Vagina (tissue), 2 donors: ENCODE measurements at regions not wholly inside any gene's neighbourhood (a gene's known extent, or its start where the extent isn't known, plus 50 kb on each side); places are given as distances from the start of the nearest gene placed in this dataset.
"Not testable (repeated sequence)": the region's sequence is repeated elsewhere in the genome, so short reads cannot be mapped to it uniquely, and the experiment has no call there.

Experiments
- POLR2A ChIP-seq, 2 donors: fragments of 450-650 bp; IDR thresholded peaks; one replicate each; pipeline ENCODE4 v1.6.1; 2017; ENCODE audit warnings: antibody characterized with exemption in 2 of 2, mild to moderate bottlenecking in 2 of 2, moderate library complexity in 2 of 2
- POLR2AphosphoS5 ChIP-seq, 2 donors: sonication (generic); formaldehyde crosslinking; IDR thresholded peaks; one replicate each; pipeline ENCODE4 v1.9.0; 2017; ENCODE audit warnings: antibody characterized with exemption in 2 of 2, mild to moderate bottlenecking in 2 of 2, low read depth in 1 of 2; ENCODE audit not compliant: insufficient read depth in 1 of 2
- TF ChIP-seq, protein P1 (sequence below), 3 experiments: fragments of 450-650 bp in 2 of 3; fragments of 200-600 bp in 1 of 3; sonication (generic) in 1 of 3; IDR thresholded peaks; one replicate each; pipeline ENCODE4 v1.5.1; 2017 to 2019; ENCODE audit warnings: antibody characterized with exemption in 3 of 3, mild to moderate bottlenecking in 2 of 3, moderate library complexity in 2 of 3

GRCh38 chr9:62032441-62032840, 842.6 kb downstream of the SPATA31A7 start:
- not testable (repeated sequence) for TF ChIP-seq POLR2A (IDR thresholded peaks at IDR 0.05); POLR2AphosphoS5 (IDR thresholded peaks at IDR 0.05; ENCODE audit: insufficient read depth in 1 of 2, low read depth in 1 of 2)
- TF ChIP-seq, protein P1, sequence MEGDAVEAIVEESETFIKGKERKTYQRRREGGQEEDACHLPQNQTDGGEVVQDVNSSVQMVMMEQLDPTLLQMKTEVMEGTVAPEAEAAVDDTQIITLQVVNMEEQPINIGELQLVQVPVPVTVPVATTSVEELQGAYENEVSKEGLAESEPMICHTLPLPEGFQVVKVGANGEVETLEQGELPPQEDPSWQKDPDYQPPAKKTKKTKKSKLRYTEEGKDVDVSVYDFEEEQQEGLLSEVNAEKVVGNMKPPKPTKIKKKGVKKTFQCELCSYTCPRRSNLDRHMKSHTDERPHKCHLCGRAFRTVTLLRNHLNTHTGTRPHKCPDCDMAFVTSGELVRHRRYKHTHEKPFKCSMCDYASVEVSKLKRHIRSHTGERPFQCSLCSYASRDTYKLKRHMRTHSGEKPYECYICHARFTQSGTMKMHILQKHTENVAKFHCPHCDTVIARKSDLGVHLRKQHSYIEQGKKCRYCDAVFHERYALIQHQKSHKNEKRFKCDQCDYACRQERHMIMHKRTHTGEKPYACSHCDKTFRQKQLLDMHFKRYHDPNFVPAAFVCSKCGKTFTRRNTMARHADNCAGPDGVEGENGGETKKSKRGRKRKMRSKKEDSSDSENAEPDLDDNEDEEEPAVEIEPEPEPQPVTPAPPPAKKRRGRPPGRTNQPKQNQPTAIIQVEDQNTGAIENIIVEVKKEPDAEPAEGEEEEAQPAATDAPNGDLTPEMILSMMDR (IDR thresholded peaks at IDR 0.05) = not testable (repeated sequence)
